ENCODE measurements at regions not wholly inside any gene's neighbourhood (a gene's known extent, or its start where the extent isn't known, plus 50 kb on each side); places are given as distances from the start of the nearest gene placed in this dataset.

DNA sequence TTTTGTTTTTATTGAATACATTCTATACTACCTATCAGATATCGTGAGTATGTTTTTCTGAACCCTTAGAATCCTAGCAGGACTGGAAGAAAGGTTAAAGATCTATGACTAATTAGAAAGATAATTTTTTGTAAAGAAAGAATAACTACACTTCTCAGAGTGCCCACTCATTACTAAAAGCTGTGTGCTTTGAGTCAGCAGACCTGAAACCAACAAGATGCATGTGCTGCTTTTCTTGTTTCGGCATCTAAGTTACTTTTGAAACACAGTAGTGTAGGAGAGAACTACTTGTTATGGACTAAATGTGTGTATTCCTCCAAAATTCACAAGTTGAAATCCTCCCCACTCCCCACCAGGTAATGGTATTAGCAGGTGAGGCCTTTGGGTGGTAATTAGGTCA is 127.8 kb upstream of the ESRRG start:
- Histone ChIP-seq H3K9me1 (ENCODE audit: control insufficient read depth, insufficient read depth, low read length) (no peaks in the 10 kb centered on the region), H3K9ac (ENCODE audit: insufficient read depth in 1 of 2, low read depth in 2 of 2, low read length in 2 of 2) (no peak overlapping the region), H3K36me3 (ENCODE audit: control insufficient read depth, insufficient read depth, low read length) (no peaks in the 10 kb centered on the region), H3K4me1 (replicated peaks in 1 of 2; ENCODE audit: control insufficient read depth in 2 of 2, insufficient read depth in 2 of 2, low read length in 2 of 2) (no peaks in the 10 kb centered on the region), H3K4me3 (no peak overlapping the region), H4K20me1 (replicated peaks; ENCODE audit: control insufficient read depth, insufficient read depth, low read length) (no peaks in the 10 kb centered on the region), H3K79me2 (ENCODE audit: control insufficient read depth, insufficient read depth, low read length) (no peaks in the 10 kb centered on the region), H3K9me3 (replicated peaks; ENCODE audit: control insufficient read depth, insufficient read depth, low read depth, low read length) (no peaks in the 10 kb centered on the region; the same call in 1 of the 2 replicates), H3K4me2 (ENCODE audit: insufficient read depth, low read length) (no peak overlapping the region), H2AFZ (ENCODE audit: low read depth, low read length) (no peak overlapping the region), H3K27me3 (ENCODE audit: control insufficient read depth in 2 of 2, insufficient read depth in 2 of 2, low read length in 2 of 2) (no peaks in the 10 kb centered on the region), H3K27ac (ENCODE audit: extremely low read depth, low read depth, low read length) (no peak overlapping the region)
- 0% methylated on average over 2 of the region's 2 CpGs for WGBS (ENCODE audit: insufficient coverage, low coverage, missing lambda C conversion rate)
- CTCF ChIA-PET (ENCODE audit: low intra/inter-chr PET ratio), result no interaction called here
- DNase-seq (ENCODE audit: extremely low read depth in 1 of 4, low spot score in 3 of 4) (no peak), FAIRE-seq (no peak), ATAC-seq (no peak)
- in situ Hi-C loops (cut with MboI) (no loop called here), intact Hi-C loops (cut with micrococcal nuclease) (no loop called here)
- BruUV-seq (replicated peaks), result no TSS peak
- POLR2A ChIA-PET, result no interaction called here
- TF ChIP-seq KAT8 (IDR thresholded peaks at IDR 0.05; ENCODE audit: low read depth) (no peak), SMAD2 (IDR thresholded peaks at IDR 0.05; ENCODE audit: low read depth, low read length) (no peak), CAMTA2 (CRISPR knock-in tag; conservative IDR thresholded peaks at IDR 0.05) (no peak), YBX1 (IDR thresholded peaks at IDR 0.05) (no peak), MCM7 (IDR thresholded peaks at IDR 0.05) (no peak), TSC22D4 (tag; IDR thresholded peaks at IDR 0.05) (no peak), KLF13 (tag; IDR thresholded peaks at IDR 0.05; ENCODE audit: borderline replicate concordance, low read depth) (no peak), MYBL2 (IDR thresholded peaks at IDR 0.05; ENCODE audit: low read depth) (no peak), MYBL2 (CRISPR knock-in tag; IDR thresholded peaks at IDR 0.05; ENCODE audit: borderline replicate concordance) (no peak), PHF20 (IDR thresholded peaks at IDR 0.05; ENCODE audit: partially characterized antibody) (no peak), HDAC2 (IDR thresholded peaks at IDR 0.05) (no peak), SNIP1 (IDR thresholded peaks at IDR 0.05; ENCODE audit: low read depth) (no peak), SREBF1 (IDR thresholded peaks at IDR 0.05; ENCODE audit: borderline replicate concordance, low read depth, low read length) (no peak)
- TF ChIP-seq, protein P1, sequence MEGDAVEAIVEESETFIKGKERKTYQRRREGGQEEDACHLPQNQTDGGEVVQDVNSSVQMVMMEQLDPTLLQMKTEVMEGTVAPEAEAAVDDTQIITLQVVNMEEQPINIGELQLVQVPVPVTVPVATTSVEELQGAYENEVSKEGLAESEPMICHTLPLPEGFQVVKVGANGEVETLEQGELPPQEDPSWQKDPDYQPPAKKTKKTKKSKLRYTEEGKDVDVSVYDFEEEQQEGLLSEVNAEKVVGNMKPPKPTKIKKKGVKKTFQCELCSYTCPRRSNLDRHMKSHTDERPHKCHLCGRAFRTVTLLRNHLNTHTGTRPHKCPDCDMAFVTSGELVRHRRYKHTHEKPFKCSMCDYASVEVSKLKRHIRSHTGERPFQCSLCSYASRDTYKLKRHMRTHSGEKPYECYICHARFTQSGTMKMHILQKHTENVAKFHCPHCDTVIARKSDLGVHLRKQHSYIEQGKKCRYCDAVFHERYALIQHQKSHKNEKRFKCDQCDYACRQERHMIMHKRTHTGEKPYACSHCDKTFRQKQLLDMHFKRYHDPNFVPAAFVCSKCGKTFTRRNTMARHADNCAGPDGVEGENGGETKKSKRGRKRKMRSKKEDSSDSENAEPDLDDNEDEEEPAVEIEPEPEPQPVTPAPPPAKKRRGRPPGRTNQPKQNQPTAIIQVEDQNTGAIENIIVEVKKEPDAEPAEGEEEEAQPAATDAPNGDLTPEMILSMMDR (IDR thresholded peaks at IDR 0.05 in 2 of 3, conservative IDR thresholded peaks at IDR 0.05 in 1 of 3; ENCODE audit: insufficient read depth in 2 of 3, low read depth in 1 of 3, low read length in 3 of 3), result no peak
- TF ChIP-seq, protein P2, sequence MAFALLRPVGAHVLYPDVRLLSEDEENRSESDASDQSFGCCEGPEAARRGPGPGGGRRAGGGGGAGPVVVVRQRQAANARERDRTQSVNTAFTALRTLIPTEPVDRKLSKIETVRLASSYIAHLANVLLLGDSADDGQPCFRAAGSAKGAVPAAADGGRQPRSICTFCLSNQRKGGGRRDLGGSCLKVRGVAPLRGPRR (CRISPR knock-in tag; IDR thresholded peaks at IDR 0.05), result no peak
- TF ChIP-seq, protein P3, sequence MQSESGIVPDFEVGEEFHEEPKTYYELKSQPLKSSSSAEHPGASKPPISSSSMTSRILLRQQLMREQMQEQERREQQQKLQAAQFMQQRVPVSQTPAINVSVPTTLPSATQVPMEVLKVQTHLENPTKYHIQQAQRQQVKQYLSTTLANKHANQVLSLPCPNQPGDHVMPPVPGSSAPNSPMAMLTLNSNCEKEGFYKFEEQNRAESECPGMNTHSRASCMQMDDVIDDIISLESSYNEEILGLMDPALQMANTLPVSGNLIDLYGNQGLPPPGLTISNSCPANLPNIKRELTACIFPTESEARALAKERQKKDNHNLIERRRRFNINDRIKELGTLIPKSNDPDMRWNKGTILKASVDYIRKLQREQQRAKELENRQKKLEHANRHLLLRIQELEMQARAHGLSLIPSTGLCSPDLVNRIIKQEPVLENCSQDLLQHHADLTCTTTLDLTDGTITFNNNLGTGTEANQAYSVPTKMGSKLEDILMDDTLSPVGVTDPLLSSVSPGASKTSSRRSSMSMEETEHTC (IDR thresholded peaks at IDR 0.05), result no peak
- TF ChIP-seq, protein P4, sequence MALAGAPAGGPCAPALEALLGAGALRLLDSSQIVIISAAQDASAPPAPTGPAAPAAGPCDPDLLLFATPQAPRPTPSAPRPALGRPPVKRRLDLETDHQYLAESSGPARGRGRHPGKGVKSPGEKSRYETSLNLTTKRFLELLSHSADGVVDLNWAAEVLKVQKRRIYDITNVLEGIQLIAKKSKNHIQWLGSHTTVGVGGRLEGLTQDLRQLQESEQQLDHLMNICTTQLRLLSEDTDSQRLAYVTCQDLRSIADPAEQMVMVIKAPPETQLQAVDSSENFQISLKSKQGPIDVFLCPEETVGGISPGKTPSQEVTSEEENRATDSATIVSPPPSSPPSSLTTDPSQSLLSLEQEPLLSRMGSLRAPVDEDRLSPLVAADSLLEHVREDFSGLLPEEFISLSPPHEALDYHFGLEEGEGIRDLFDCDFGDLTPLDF (CRISPR knock-in tag; IDR thresholded peaks at IDR 0.05), result no peak
